ENCODE measurements at regions not wholly inside any gene's neighbourhood (a gene's known extent, or its start where the extent isn't known, plus 50 kb on each side); places are given as distances from the start of the nearest gene placed in this dataset.

GRCh38 chr15:58277333-58277732 lies 139.2 kb downstream of the AQP9 start:
- Histone ChIP-seq H3K27me3 (ENCODE audit: control insufficient read depth in 3 of 3, insufficient read depth in 3 of 3, low read length in 3 of 3) (no peaks in the 10 kb centered on the region), H3K4me3 (ENCODE audit: low read depth in 1 of 3, low read length in 3 of 3) (no peak overlapping the region), H3K9me3 (ENCODE audit: control insufficient read depth in 2 of 2, insufficient read depth in 1 of 2, low read depth in 1 of 2, low read length in 1 of 2) (no peaks in the 10 kb centered on the region), H3K36me3 (ENCODE audit: control insufficient read depth in 3 of 3, insufficient read depth in 2 of 3, low read depth in 1 of 3, low read length in 3 of 3) (no peaks in the 10 kb centered on the region), H3K27ac (ENCODE audit: low read depth in 1 of 3, low read length in 2 of 3) (no peak overlapping the region), H3K4me1 (ENCODE audit: control insufficient read depth in 3 of 3, insufficient read depth in 2 of 3, low read depth in 1 of 3, low read length in 2 of 3) (no peaks in the 10 kb centered on the region)
- 69 to 83% (median 78%) methylated on average over 1 of the region's 1 CpG for WGBS, 3 donors
- DNase-seq = no peak
- FAIRE-seq = no peak

GRCh38 chr15:58279106-58279505 lies 140.9 kb downstream of the AQP9 start:
- Histone ChIP-seq H3K36me3 (ENCODE audit: control insufficient read depth in 3 of 3, insufficient read depth in 2 of 3, low read depth in 1 of 3, low read length in 3 of 3) (no peaks in the 10 kb centered on the region), H3K27ac (ENCODE audit: low read depth in 1 of 3, low read length in 2 of 3) (no peak overlapping the region), H3K4me3 (ENCODE audit: low read depth in 1 of 3, low read length in 3 of 3) (no peak overlapping the region), H3K4me1 (ENCODE audit: control insufficient read depth in 3 of 3, insufficient read depth in 2 of 3, low read depth in 1 of 3, low read length in 2 of 3) (no peaks in the 10 kb centered on the region), H3K9me3 (ENCODE audit: control insufficient read depth in 2 of 2, insufficient read depth in 1 of 2, low read depth in 1 of 2, low read length in 1 of 2) (no peaks in the 10 kb centered on the region), H3K27me3 (ENCODE audit: control insufficient read depth in 3 of 3, insufficient read depth in 3 of 3, low read length in 3 of 3) (no peaks in the 10 kb centered on the region)
- FAIRE-seq (no peak), DNase-seq (no peak)
- 66 to 80% (median 66%) methylated on average over 3 of the region's 3 CpGs for WGBS, 3 donors

- WGBS, 3 donors = 65 to 80% (median 70%) methylated on average over 2 of the region's 2 CpGs
- Histone ChIP-seq H3K4me1 (ENCODE audit: control insufficient read depth in 3 of 3, insufficient read depth in 2 of 3, low read depth in 1 of 3, low read length in 2 of 3) (peaks cover 0 to 1% (median 0%) of the 10 kb centered on the region in 3 donors), H3K9me3 (ENCODE audit: control insufficient read depth in 2 of 2, insufficient read depth in 1 of 2, low read depth in 1 of 2, low read length in 1 of 2) (no peaks in the 10 kb centered on the region), H3K4me3 (ENCODE audit: low read depth in 1 of 3, low read length in 3 of 3) (no peak overlapping the region), H3K36me3 (ENCODE audit: control insufficient read depth in 3 of 3, insufficient read depth in 2 of 3, low read depth in 1 of 3, low read length in 3 of 3) (no peaks in the 10 kb centered on the region), H3K27ac (ENCODE audit: low read depth in 1 of 3, low read length in 2 of 3) (no peak overlapping the region), H3K27me3 (ENCODE audit: control insufficient read depth in 3 of 3, insufficient read depth in 3 of 3, low read length in 3 of 3) (no peaks in the 10 kb centered on the region)
- no peak for FAIRE-seq
- DNase-seq = no peak
Measured at GRCh38 chr15:58279654-58280053, 141.5 kb downstream of the AQP9 start.

- Histone ChIP-seq H3K27me3 (ENCODE audit: control insufficient read depth in 3 of 3, insufficient read depth in 3 of 3, low read length in 3 of 3) (no peaks in the 10 kb centered on the region), H3K36me3 (ENCODE audit: control insufficient read depth in 3 of 3, insufficient read depth in 2 of 3, low read depth in 1 of 3, low read length in 3 of 3) (no peaks in the 10 kb centered on the region), H3K27ac (ENCODE audit: low read depth in 1 of 3, low read length in 2 of 3) (no peak overlapping the region), H3K4me1 (ENCODE audit: control insufficient read depth in 3 of 3, insufficient read depth in 2 of 3, low read depth in 1 of 3, low read length in 2 of 3) (peaks cover 0 to 11% (median 0%) of the 10 kb centered on the region in 3 donors), H3K9me3 (ENCODE audit: control insufficient read depth in 2 of 2, insufficient read depth in 1 of 2, low read depth in 1 of 2, low read length in 1 of 2) (no peaks in the 10 kb centered on the region), H3K4me3 (ENCODE audit: low read depth in 1 of 3, low read length in 3 of 3) (no peak overlapping the region)
- no peak for FAIRE-seq
- WGBS, 3 donors = 72 to 92% (median 79%) methylated on average over 3 of the region's 3 CpGs
- no peak for DNase-seq
Measured at GRCh38 chr15:58282060-58282708, 144.0 kb downstream of the AQP9 start.

GRCh38 chr15:58283302-58283701 lies 145.1 kb downstream of the AQP9 start:
- H3K27me3 ChIP-seq (ENCODE audit: control insufficient read depth in 3 of 3, insufficient read depth in 3 of 3, low read length in 3 of 3) = no peaks in the 10 kb centered on the region
- H3K9me3 ChIP-seq (ENCODE audit: control insufficient read depth in 2 of 2, insufficient read depth in 1 of 2, low read depth in 1 of 2, low read length in 1 of 2) = no peaks in the 10 kb centered on the region
- no peak for FAIRE-seq
- no peak for DNase-seq
- H3K4me1 ChIP-seq (ENCODE audit: control insufficient read depth in 3 of 3, insufficient read depth in 2 of 3, low read depth in 1 of 3, low read length in 2 of 3) = peaks cover 0 to 11% (median 0%) of the 10 kb centered on the region in 3 donors
- H3K36me3 ChIP-seq (ENCODE audit: control insufficient read depth in 3 of 3, insufficient read depth in 2 of 3, low read depth in 1 of 3, low read length in 3 of 3) = no peaks in the 10 kb centered on the region
- WGBS, 3 donors = 87 to 92% (median 90%) methylated on average over 3 of the region's 3 CpGs
- no peak overlapping the region for H3K27ac ChIP-seq (ENCODE audit: low read depth in 1 of 3, low read length in 2 of 3)
- no peak overlapping the region for H3K4me3 ChIP-seq (ENCODE audit: low read depth in 1 of 3, low read length in 3 of 3)

- Histone ChIP-seq H3K27me3 (ENCODE audit: control insufficient read depth in 3 of 3, insufficient read depth in 3 of 3, low read length in 3 of 3) (no peaks in the 10 kb centered on the region), H3K4me3 (ENCODE audit: low read depth in 1 of 3, low read length in 3 of 3) (no peak overlapping the region), H3K27ac (ENCODE audit: low read depth in 1 of 3, low read length in 2 of 3) (no peak overlapping the region), H3K36me3 (ENCODE audit: control insufficient read depth in 3 of 3, insufficient read depth in 2 of 3, low read depth in 1 of 3, low read length in 3 of 3) (no peaks in the 10 kb centered on the region), H3K4me1 (ENCODE audit: control insufficient read depth in 3 of 3, insufficient read depth in 2 of 3, low read depth in 1 of 3, low read length in 2 of 3) (peaks cover 0 to 11% (median 0%) of the 10 kb centered on the region in 3 donors), H3K9me3 (ENCODE audit: control insufficient read depth in 2 of 2, insufficient read depth in 1 of 2, low read depth in 1 of 2, low read length in 1 of 2) (no peaks in the 10 kb centered on the region)
- no peak for DNase-seq
- 86 to 92% (median 92%) methylated on average over 5 of the region's 5 CpGs for WGBS, 3 donors
- no peak for FAIRE-seq
Measured at GRCh38 chr15:58284293-58284692, 146.1 kb downstream of the AQP9 start.

- H3K27me3 ChIP-seq (ENCODE audit: control insufficient read depth in 3 of 3, insufficient read depth in 3 of 3, low read length in 3 of 3) = no peaks in the 10 kb centered on the region
- H3K9me3 ChIP-seq (ENCODE audit: control insufficient read depth in 2 of 2, insufficient read depth in 1 of 2, low read depth in 1 of 2, low read length in 1 of 2) = no peaks in the 10 kb centered on the region
- no peak overlapping the region for H3K27ac ChIP-seq (ENCODE audit: low read depth in 1 of 3, low read length in 2 of 3)
- H3K4me3 ChIP-seq (ENCODE audit: low read depth in 1 of 3, low read length in 3 of 3) = no peak overlapping the region
- peak in 1 of 2 donors; percentile 62 for DNase-seq
- peaks cover 0 to 11% (median 0%) of the 10 kb centered on the region in 3 donors for H3K4me1 ChIP-seq (ENCODE audit: control insufficient read depth in 3 of 3, insufficient read depth in 2 of 3, low read depth in 1 of 3, low read length in 2 of 3)
- no peaks in the 10 kb centered on the region for H3K36me3 ChIP-seq (ENCODE audit: control insufficient read depth in 3 of 3, insufficient read depth in 2 of 3, low read depth in 1 of 3, low read length in 3 of 3)
- no peak for FAIRE-seq
- WGBS, 3 donors = 68 to 83% (median 74%) methylated on average over 11 of the region's 11 CpGs
Measured at GRCh38 chr15:58285212-58285920, 146.4 kb upstream of the LIPC start.

GRCh38 chr15:58285921-58286278 lies 145.9 kb upstream of the LIPC start:
- H3K36me3 ChIP-seq (ENCODE audit: control insufficient read depth in 3 of 3, insufficient read depth in 2 of 3, low read depth in 1 of 3, low read length in 3 of 3) = no peaks in the 10 kb centered on the region
- no peak overlapping the region for H3K27ac ChIP-seq (ENCODE audit: low read depth in 1 of 3, low read length in 2 of 3)
- FAIRE-seq = no peak
- H3K4me3 ChIP-seq (ENCODE audit: low read depth in 1 of 3, low read length in 3 of 3) = no peak overlapping the region
- WGBS, 3 donors = 86 to 94% (median 90%) methylated on average over 2 of the region's 2 CpGs
- H3K9me3 ChIP-seq (ENCODE audit: control insufficient read depth in 2 of 2, insufficient read depth in 1 of 2, low read depth in 1 of 2, low read length in 1 of 2) = no peaks in the 10 kb centered on the region
- no peak for DNase-seq
- no peaks in the 10 kb centered on the region for H3K27me3 ChIP-seq (ENCODE audit: control insufficient read depth in 3 of 3, insufficient read depth in 3 of 3, low read length in 3 of 3)
- peaks cover 0 to 11% (median 0%) of the 10 kb centered on the region in 3 donors for H3K4me1 ChIP-seq (ENCODE audit: control insufficient read depth in 3 of 3, insufficient read depth in 2 of 3, low read depth in 1 of 3, low read length in 2 of 3)
